SJCRH30 (cell line): ENCODE measurements at regions not wholly inside any gene's neighbourhood (a gene's known extent, or its start where the extent isn't known, plus 50 kb on each side); places are given as distances from the start of the nearest gene placed in this dataset.

ENCODE experiments used
- DNase-seq, 2 experiments: peaks; one replicate each; pipeline ENCODE4 v3.0.0-alpha.2; 2015 to 2020
- H3K27ac ChIP-seq: fragments of 250-450 bp; sonication (Bioruptor Pico); 2 replicates; pipeline ENCODE4 v1.5.1; 2020; ENCODE audit warnings: mild to moderate bottlenecking, moderate library complexity
- H3K27me3 ChIP-seq: fragments of 250-450 bp; sonication (Bioruptor Pico); 2 replicates; pipeline ENCODE4 v1.5.1; 2020; ENCODE audit warnings: mild to moderate bottlenecking, moderate library complexity
- H3K36me3 ChIP-seq: fragments of 250-450 bp; sonication (Bioruptor Pico); 2 replicates; pipeline ENCODE4 v1.5.1; 2020; ENCODE audit warnings: mild to moderate bottlenecking, moderate library complexity
- H3K4me1 ChIP-seq: fragments of 250-450 bp; sonication (Bioruptor Pico); 2 replicates; pipeline ENCODE4 v1.5.1; 2020; ENCODE audit warnings: mild to moderate bottlenecking, moderate library complexity
- H3K4me3 ChIP-seq: fragments of 250-450 bp; sonication (Bioruptor Pico); 2 replicates; pipeline ENCODE4 v1.5.1; 2020; ENCODE audit warnings: mild to moderate bottlenecking, moderate library complexity
- H3K9me3 ChIP-seq: fragments of 250-450 bp; sonication (Bioruptor Pico); replicated peaks from 2 replicates; pipeline ENCODE4 v1.5.1; 2020; ENCODE audit warnings: mild to moderate bottlenecking, moderate library complexity

DNA sequence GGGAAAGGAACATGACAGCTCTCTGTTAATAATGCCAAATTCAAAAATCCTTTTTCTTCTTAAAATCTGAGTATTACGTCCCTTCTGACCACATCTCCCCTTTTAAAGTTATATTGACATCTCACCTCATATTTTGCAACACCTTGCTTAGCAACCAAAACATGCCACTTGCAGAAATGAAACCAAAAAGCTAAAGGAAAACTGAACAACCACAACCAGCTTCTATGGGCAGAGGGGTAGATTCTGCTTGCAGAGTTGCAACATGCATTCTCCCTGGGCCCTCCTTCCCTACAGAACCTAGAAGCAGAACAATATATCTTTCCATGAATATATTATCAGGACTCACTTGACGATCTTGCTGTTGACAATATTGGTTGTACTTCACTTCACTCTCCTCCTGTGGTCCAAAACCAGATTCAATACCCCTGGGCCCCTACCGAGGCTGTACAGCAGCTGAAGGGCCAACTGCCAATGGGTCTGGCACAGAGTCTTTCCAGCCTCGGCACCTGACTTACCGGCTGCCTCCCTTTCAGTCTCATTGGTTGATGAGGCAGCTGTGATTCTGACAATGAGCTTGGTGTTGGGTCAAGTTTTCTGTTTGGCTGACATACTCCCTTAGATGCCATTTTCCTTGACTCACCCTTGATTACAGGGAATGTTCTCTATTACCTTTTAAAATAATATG, 616.6 kb downstream of the ZEB2 start:
- H3K9me3 ChIP-seq, result no peaks in the 10 kb centered on the region
- H3K36me3 ChIP-seq, result no peaks in the 10 kb centered on the region
- H3K4me3 ChIP-seq, result no peak overlapping the region
- H3K27ac ChIP-seq, result no peak overlapping the region
- H3K4me1 ChIP-seq, result no peaks in the 10 kb centered on the region
- no peaks in the 10 kb centered on the region for H3K27me3 ChIP-seq
- no peak for DNase-seq

DNA sequence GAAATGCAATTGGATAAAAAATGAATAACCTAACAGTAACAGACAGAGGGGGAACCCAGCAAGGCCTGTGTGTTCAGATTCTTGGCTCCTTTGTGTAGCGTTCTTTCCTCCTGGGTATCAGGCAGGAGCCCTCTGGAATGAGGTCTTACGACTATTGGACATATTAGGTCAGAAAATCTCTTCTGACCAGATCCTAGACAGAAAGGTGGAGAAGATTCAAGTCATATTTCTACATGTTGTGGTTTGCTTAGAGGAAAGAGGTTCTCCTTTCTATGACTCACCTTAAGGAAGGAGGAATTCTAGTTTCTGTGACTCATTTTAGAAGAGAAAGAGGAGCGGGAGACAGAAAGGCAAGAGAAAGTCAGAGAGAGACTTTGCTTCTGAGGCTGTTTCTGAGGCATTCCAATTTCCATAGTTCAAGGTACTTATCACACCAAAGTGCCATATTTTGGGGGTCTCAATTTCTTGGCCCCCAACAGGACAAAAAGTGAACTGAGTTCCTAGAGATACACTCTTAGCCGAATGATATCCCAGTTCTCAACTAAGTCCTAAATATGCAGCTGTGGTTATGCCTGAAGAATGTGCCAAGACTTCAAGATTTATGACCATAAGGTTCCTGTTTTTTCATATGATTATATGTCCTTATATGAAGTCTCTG, 618.6 kb downstream of the ZEB2 start:
- Histone ChIP-seq H3K4me3 (no peak overlapping the region), H3K4me1 (no peaks in the 10 kb centered on the region), H3K27me3 (no peaks in the 10 kb centered on the region), H3K9me3 (no peaks in the 10 kb centered on the region), H3K27ac (no peak overlapping the region), H3K36me3 (no peaks in the 10 kb centered on the region)
- no peak for DNase-seq

DNA sequence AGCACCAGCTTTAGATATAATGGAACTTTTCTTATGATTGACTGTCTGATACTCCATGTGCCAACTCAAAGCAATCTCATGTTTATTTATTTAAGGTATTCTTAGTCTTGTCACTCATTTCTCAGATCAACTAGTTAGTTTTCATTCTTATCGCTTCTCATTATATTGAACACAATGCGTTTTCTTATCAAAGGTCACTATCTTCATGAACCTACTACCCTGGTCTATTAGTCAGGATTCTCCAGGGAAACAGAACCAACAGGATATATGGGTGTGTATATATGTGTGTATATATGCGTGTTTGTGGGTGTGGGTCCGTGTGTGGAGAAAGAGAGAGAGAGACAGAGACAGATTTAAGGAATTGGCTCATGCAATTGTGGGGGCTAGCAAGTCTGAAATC, 619.9 kb downstream of the ZEB2 start:
- Histone ChIP-seq H3K27ac (no peak overlapping the region), H3K36me3 (no peaks in the 10 kb centered on the region), H3K4me3 (no peak overlapping the region), H3K27me3 (no peaks in the 10 kb centered on the region), H3K4me1 (no peaks in the 10 kb centered on the region), H3K9me3 (no peaks in the 10 kb centered on the region)
- no peak for DNase-seq

DNA sequence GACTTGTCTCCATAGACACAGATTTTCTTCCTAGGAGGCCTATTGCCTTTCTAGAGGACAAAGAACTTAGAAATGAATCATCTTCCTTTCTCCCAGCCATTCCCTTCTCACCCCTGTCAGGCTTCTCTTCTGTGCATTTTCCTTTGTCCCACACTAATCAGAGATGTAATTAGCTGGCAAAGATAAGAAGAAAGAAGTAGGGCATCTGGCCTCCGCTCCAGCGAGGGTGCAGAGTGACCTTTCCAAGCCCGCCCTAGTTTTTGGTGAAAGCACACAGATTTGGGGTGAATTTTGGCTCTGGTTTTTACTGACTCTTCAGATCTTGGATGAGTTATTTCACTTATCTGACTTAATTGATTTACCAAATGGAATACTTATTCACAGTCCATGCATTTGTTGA, 626.5 kb downstream of the ZEB2 start:
- Histone ChIP-seq H3K9me3 (no peaks in the 10 kb centered on the region), H3K27me3 (no peaks in the 10 kb centered on the region), H3K4me3 (no peak overlapping the region), H3K4me1 (no peaks in the 10 kb centered on the region), H3K27ac (no peak overlapping the region), H3K36me3 (no peaks in the 10 kb centered on the region)
- no peak for DNase-seq

DNA sequence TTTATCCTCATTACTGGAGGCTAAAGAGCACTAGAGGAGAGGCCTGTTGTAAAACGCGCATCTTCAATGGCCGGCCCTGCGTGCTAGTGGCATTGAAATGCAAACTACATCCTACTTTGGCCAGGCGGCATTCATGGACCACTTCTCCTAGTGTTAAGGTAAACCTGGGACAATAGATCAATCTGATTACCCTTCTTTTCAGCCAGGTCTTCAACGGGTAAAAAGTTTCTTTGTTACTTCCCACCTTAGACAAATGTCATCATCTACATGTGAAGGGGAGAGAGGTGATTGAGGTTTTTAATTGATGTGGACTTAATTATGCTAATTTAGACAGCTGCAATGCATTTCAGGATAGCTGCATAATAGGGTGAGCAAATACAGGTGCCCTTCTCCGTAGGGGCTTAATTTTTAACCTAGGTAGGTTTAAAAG, 628.0 kb downstream of the ZEB2 start:
- Histone ChIP-seq H3K4me3 (no peak overlapping the region), H3K4me1 (no peaks in the 10 kb centered on the region), H3K27ac (no peak overlapping the region), H3K9me3 (no peaks in the 10 kb centered on the region), H3K27me3 (no peaks in the 10 kb centered on the region), H3K36me3 (no peaks in the 10 kb centered on the region)
- no peak for DNase-seq

DNA sequence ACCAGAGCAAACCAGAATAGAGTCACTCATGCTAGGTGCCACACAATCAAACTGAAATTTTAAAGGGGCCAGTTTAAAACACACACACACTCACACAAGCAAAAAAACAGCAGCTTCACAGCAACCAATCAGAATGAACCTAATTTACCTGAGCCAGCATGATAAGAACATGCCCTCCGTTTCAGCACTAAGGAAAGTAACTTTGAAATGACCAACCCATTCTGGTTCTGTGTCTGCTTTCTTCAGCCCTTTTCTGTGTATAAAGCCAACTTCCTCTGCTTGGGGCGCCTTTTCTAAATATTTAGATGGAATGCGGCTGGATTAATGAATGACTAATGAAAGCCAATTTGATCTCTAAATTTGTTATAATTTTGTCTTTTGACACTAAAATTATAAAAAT, 629.1 kb downstream of the ZEB2 start:
- no peak for DNase-seq
- no peaks in the 10 kb centered on the region for H3K9me3 ChIP-seq
- no peaks in the 10 kb centered on the region for H3K36me3 ChIP-seq

DNA sequence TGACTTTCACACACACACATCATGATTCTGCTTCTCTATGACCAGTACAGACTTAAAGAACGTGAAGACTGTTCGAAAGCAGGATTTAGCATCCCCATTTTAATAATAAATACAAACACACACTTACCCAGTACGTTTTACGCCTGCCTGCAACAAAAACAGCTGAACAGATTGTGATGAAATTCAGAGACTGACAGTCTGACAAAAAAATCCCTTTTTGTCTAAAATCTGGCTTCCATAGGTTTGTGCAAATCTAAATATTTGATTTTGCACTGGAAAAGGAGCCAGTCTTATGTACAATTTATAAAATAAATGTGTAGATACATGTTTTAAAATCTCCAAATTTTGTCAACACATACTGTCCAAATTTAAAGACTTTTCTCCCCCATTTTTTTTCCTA, 630.7 kb downstream of the ZEB2 start:
- Histone ChIP-seq H3K9me3 (no peaks in the 10 kb centered on the region), H3K27ac (no peak overlapping the region), H3K36me3 (no peaks in the 10 kb centered on the region), H3K4me3 (no peak overlapping the region), H3K27me3 (no peaks in the 10 kb centered on the region), H3K4me1 (no peaks in the 10 kb centered on the region)
- DNase-seq, result no peak

More for the DNA sequence above, 629.1 kb downstream of the ZEB2 start:
- no peak overlapping the region for H3K27ac ChIP-seq
- H3K4me3 ChIP-seq, result no peak overlapping the region
- no peaks in the 10 kb centered on the region for H3K4me1 ChIP-seq
- H3K27me3 ChIP-seq, result no peaks in the 10 kb centered on the region

DNA sequence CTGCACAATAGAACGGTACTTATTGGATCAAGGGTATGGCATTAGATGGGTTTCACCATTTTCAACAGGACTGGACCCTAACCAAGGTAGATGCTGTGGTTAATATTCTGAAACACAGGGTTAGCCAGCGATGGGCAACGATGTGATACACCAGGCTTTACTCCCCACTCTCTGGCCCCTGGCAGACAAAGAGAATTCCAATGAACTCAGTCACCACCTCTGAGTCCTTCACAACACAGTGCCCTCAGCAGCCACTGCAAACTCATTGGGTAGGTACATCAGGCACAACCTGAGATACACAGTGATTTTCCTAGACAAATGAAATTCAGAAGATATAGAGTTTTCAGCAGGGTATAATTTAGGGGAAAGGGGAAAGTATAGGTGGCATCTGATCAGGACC, 634.5 kb downstream of the ZEB2 start:
- no peaks in the 10 kb centered on the region for H3K4me1 ChIP-seq
- H3K27ac ChIP-seq, result no peak overlapping the region
- H3K4me3 ChIP-seq, result no peak overlapping the region
- H3K36me3 ChIP-seq, result no peaks in the 10 kb centered on the region
- no peak for DNase-seq
- H3K9me3 ChIP-seq, result no peaks in the 10 kb centered on the region
- no peaks in the 10 kb centered on the region for H3K27me3 ChIP-seq

DNA sequence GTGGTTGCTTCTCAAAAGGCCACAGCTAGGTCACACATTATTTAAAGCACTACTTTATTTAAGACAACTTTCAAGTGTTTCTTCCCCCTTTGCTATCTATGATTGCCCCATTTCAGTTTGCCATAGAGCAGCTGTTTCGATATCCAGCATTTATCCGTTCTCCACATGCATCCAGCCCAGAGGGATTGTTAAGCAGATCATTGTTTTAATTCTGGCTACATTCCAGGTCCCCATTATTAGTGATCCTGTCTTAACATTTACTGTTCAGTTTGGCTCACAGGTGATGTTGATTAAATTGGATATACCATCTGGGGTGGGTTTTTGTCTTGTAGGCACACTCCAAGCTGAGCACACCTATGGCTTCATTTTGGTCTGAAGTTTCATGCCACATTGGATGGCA, 638.7 kb downstream of the ZEB2 start:
- no peak overlapping the region for H3K27ac ChIP-seq

DNA sequence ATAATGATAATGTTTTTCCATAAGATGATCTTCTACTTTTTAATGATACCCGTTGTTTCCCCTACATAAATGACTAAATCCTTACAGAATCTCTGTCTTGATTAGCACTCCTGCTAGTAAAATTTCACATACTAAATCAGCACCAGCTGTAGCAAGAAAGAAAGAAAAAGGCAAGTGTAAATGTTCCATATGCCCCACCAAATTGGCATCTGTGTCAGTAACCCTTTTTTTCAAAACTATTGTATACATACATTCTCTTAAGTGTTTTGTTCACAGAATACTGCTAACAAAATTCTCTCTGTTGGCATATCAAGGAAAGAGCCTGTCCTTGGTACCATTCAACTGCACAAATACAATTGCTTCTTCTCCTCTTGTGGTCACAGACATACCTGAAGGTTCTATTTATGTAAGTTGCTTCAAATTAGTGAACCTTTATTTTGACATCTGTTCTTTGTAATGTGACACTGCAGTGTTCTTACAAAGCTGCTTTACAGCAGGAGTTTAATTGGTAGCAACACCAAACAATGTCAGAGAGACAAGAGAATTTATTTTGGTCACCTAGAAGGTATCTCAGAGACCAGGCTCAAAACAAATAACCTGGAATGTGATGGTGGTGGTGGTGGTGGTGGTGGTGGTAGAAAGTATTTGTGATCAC, 641.9 kb downstream of the ZEB2 start:
- H3K27me3 ChIP-seq, result no peaks in the 10 kb centered on the region
- H3K36me3 ChIP-seq, result no peaks in the 10 kb centered on the region
- DNase-seq, result peak in 1 of 2 experiments; percentile 17
- no peaks in the 10 kb centered on the region for H3K4me1 ChIP-seq
- H3K27ac ChIP-seq, result no peak overlapping the region
- H3K4me3 ChIP-seq, result no peak overlapping the region
- no peaks in the 10 kb centered on the region for H3K9me3 ChIP-seq

More for the DNA sequence above, 638.7 kb downstream of the ZEB2 start:
- Histone ChIP-seq H3K27me3 (no peaks in the 10 kb centered on the region), H3K4me3 (no peak overlapping the region), H3K36me3 (no peaks in the 10 kb centered on the region), H3K4me1 (no peaks in the 10 kb centered on the region), H3K9me3 (no peaks in the 10 kb centered on the region)
- DNase-seq, result no peak

DNA sequence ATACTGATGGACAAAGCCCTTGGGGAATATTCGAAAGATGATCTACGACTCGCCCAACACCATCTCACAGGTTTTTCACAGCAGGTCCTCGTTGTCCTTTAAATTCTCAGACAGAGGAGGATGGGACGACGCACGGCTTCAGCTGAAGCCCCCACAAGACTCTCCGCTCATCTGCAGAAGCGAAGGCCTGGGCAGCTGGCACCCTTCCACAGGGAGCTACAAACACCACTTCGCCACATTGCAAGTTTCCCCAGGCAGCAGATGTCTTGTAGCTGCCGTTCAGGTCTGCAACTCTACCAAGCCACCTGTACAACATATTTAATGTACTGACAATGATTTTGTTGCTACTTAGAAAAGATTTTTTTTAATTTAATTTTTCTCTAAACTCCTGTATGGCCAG, 642.9 kb downstream of the ZEB2 start:
- no peak for DNase-seq
- no peaks in the 10 kb centered on the region for H3K36me3 ChIP-seq
- no peak overlapping the region for H3K27ac ChIP-seq
- H3K4me1 ChIP-seq, result no peaks in the 10 kb centered on the region
- no peaks in the 10 kb centered on the region for H3K9me3 ChIP-seq
- no peaks in the 10 kb centered on the region for H3K27me3 ChIP-seq
- H3K4me3 ChIP-seq, result no peak overlapping the region

DNA sequence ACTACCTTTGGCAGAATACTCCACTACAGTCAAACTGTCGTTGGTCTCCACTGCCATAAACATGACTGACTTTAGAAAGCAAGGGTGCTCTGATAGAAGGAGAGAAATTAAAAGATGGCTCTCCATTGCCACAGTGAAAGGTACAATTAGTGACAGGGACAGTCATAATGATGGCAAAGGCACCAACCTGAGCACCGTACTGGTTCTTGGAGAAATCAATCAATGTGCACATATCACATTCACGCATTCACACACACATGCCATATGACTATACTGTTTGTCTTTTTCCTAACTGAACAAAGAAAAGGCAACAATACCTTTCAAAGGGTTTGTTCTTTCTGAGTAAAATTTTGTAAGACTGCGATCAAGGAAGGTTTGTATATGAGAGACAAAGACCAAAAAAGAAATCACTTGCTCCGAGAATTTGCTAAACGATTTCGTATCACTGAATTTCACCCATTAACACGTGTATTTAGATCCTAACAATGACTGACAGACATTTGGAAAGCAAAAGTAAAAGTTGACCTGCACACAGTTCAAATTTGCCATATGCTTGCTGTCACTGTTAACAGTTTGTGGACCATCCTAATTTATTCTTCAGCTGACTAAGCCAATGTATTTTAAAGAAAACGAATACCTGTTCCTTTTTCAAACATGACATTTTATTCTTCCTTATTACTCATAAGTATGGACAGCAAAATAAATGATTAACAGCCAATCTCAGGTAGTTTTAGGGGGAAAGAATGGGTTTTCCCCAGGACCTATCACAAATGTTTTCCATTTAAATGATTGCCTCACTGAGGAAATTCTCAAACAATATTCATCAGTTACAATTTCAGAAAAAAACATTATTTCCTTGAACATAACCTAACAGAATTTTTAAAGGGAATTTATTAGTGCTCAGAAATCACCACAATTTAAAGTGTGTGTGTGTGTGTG, 644.4 kb downstream of the ZEB2 start:
- Histone ChIP-seq H3K4me1 (no peaks in the 10 kb centered on the region), H3K27me3 (no peaks in the 10 kb centered on the region), H3K4me3 (no peak overlapping the region), H3K9me3 (peaks cover 4% of the 10 kb centered on the region; the same call in 1 of the 2 replicates), H3K27ac (no peak overlapping the region), H3K36me3 (no peaks in the 10 kb centered on the region)
- DNase-seq, result no peak

DNA sequence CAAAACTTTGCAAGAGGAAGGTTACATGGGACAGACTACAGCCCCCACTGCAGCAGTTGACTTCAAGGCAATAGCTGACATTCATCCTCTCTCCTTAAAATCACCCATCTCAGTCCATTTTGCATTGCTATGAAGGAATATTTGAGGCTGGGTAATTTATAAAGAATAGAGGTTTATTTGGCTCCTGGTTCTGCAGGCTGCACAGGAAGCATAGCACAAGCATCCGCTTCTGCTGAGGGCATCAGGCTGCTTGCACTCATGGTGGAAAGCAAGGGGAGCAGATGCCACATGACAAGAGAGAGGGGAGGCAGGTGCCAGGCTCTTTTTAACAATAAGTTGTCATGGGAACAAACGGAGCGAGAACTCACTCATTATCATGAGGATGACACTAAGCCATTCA, 646.0 kb downstream of the ZEB2 start:
- Histone ChIP-seq H3K4me1 (no peaks in the 10 kb centered on the region), H3K4me3 (no peak overlapping the region), H3K36me3 (no peaks in the 10 kb centered on the region), H3K27me3 (no peaks in the 10 kb centered on the region), H3K27ac (no peak overlapping the region), H3K9me3 (peaks cover 5% of the 10 kb centered on the region; the same call in 1 of the 2 replicates)
- no peak for DNase-seq

DNA sequence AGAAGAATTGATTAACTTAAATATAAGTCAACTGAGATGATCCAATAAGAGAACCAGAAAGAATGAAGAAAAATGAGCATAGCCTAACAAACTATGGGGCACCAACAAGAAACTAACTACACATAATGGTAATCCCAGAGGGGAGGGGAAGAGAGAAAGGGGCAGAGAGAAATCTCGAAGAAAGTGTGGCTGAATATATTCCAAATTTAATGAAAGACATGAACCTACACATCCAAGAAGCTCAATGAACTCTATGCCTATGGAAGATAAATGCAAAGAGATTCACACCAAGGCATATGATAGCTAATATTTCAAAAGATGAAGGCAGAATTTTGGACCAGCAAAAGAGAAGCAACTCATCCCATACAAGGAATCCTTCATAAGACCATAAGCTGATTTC, 649.2 kb downstream of the ZEB2 start:
- H3K4me1 ChIP-seq, result no peaks in the 10 kb centered on the region
- no peak overlapping the region for H3K27ac ChIP-seq
- no peak for DNase-seq
- H3K36me3 ChIP-seq, result no peaks in the 10 kb centered on the region
- 0 out of 2 replicates have a peak, but pooled peaks cover 6% of the 10 kb centered on the region for H3K27me3 ChIP-seq
- peaks cover 5% of the 10 kb centered on the region; the same call in 1 of the 2 replicates for H3K9me3 ChIP-seq
- H3K4me3 ChIP-seq, result no peak overlapping the region

DNA sequence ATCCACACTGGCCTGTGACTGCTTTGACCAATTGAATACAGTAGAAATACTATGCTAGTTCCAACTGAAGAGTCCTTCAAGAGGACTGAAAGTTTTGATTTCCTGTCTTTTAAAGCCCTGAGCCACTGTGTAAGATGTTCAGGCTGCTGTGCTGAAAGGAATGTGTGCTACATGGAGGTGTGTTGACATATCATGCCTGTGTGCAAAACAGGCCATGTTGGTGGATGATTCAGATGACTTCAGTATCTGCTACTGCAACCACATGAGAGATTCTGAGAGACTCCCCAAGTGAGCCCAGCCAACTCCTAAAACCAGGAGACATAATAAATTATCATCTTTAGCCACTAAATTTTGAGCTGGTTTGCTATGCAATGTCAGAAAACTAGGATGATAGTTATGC, 662.9 kb downstream of the ZEB2 start:
- H3K36me3 ChIP-seq, result no peaks in the 10 kb centered on the region

More for the DNA sequence above, 662.9 kb downstream of the ZEB2 start:
- Histone ChIP-seq H3K9me3 (no peaks in the 10 kb centered on the region), H3K27me3 (no peaks in the 10 kb centered on the region), H3K27ac (no peak overlapping the region), H3K4me1 (no peaks in the 10 kb centered on the region), H3K4me3 (no peak overlapping the region)
- DNase-seq, result no peak
